HG02938 (cell line): ENCODE measurements at regions not wholly inside any gene's neighbourhood (a gene's known extent, or its start where the extent isn't known, plus 50 kb on each side); places are given as distances from the start of the nearest gene placed in this dataset.
A peak's percentile ranks its signal among the peaks of the same experiment; 100 is the strongest.

Source experiments
- ATAC-seq: cut with Tn5 transposase; IDR thresholded peaks from one replicate; pipeline ENCODE4 v1.9.1; 2021; ENCODE audit warnings: mild to moderate bottlenecking, moderate library complexity; ENCODE audit not compliant: unreplicated experiment

- no peak for ATAC-seq
Measured at GRCh38 chr2:122152571-122152970, 397.1 kb downstream of the TSN start.

DNA sequence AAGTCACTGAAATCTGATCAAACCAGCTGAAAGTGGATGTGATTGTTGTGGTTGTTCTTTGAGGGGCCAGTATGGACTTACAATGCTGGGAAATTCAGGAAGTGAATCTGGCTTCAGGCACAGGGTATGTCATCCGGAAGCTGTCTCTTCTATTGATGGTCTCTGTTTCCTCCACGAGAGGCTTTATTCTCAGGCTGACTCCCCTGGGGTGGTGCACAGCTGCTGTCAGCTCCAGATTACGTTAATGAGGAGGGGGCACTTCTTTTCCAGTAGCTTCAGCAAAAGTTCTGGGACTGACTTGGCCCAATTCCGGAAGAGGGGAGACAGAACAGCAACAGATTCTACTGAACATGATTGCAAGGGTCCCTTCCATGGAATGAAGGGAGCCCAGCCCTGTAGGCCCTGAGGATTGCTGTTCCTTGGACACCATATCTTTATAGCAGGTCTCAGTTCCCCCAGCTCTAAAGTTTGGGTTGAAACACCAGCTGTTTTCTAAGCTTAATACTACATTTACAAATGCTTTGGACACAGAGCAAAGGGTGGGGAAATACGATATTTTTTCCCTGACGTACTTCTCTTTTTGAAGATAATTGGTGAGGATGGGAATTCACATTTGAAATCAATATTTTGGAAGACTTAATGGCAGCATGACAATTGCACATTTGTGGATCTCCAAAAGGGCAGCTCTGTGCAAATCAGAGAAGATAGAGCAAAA lies 400.9 kb downstream of the TSN start:
- ATAC-seq = no peak

- no peak for ATAC-seq
Measured at GRCh38 chr2:122157158-122157557, 401.7 kb downstream of the TSN start.

DNA sequence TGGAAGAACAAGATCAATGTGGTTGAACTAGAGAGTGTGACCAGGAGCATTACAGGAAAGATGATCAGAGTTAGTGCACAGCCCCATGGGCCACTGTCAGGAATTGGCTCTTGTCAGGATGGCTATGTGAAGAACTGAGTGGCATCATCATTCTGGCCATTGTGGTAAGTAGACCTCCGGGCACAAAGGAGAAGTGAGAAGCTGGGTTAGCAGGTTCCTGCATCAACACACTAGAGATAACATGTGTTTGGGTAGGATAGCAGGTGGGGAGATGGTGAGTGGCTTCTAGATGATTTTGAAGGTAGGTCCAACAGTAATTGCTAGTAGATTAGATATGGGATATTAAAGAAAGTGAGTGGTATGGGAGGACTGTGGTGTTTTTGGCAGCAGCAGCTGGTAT lies 408.2 kb downstream of the TSN start:
- no peak for ATAC-seq

GRCh38 chr2:122164964-122165363 lies 409.5 kb downstream of the TSN start:
- no peak for ATAC-seq

GRCh38 chr2:122166820-122167219 lies 411.4 kb downstream of the TSN start:
- ATAC-seq = no peak

DNA sequence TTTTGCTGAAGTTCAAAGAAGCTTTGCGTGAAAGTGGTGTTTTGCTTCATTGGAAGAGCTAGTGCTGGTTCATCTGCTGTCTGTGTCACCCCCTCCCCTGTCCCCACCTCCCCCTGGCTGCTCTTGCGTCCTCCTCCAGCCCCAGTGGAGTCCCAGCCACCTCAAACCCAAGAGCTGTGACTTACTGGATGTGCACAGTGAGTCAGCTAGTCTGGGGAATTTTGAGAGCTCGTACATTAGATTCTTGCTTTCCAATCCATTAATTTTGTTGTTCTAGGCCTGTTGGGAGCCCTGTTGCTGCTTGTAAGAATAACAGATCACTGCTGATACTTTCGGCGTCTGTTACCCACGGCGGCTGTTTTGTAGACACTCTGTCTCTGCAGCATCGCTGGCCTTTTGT lies 412.1 kb downstream of the TSN start:
- no peak for ATAC-seq

GRCh38 chr2:122168799-122169198 lies 413.3 kb downstream of the TSN start:
- no peak for ATAC-seq

GRCh38 chr2:122172812-122173211 lies 417.4 kb downstream of the TSN start:
- no peak for ATAC-seq

DNA sequence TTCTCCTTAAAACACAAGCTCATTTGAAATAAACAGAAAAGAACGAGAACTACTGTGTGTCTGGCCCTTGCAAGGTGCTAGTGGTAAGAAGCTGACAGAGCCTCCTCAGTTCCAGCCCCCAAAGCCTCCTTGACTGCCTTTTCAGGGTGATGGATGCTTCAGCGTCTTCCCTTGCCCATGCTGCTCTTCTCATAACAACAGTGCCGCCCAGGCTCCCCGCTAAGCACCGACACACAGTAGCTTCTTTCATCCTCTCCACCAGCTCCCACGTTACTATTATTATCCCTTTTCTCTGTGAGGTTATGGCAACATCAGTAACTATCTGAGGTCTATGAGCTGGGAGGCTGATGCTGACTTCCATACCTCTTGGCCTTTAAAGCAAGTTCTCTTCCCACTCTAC lies 418.6 kb downstream of the TSN start:
- ATAC-seq = no peak

- no peak for ATAC-seq
Measured at GRCh38 chr2:122179492-122180165, 424.2 kb downstream of the TSN start.

GRCh38 chr2:122180972-122181371 lies 425.5 kb downstream of the TSN start:
- ATAC-seq = no peak

- ATAC-seq = no peak
Measured at GRCh38 chr2:122182616-122183355, 427.3 kb downstream of the TSN start.

DNA sequence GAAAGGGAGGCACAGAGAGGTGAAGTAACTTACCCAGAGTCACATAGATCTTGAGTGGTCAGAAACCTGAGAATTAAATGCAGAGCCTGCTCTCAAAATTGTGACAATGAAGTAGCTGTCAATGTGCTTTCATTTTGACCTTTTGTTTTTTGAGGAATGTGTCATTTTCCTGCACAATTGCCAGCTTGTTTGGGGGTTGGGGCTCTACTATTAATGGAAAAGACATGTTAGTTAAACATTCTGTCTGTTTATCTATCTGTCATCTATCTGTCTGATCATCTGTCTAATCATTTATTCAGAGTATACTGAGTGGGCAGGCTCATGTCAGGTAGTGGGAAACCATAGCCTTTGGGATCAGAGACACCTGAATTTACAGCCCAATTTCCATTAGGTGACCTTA lies 428.4 kb downstream of the TSN start:
- no peak for ATAC-seq

DNA sequence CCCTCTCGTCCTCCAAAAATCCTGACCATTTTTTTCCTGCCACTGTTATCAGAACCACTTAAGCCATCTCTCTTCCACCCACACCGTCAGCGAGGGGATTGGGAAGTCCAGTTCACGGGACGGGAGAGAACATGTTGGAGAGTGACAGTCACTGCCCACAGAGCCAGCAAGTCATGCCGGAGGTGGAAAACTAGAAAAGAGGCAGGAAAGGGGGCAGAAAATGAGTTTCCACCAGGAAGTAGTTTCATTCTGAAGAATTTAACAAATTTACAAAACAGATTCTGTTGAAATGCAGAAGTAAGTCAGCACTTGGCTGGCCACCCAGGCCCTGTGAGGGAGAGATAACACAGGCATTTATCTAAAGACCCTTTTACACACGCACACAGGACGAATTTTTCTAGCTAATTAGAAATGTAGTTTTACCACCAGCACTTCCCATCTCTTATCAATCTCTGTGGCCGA lies 431.3 kb downstream of the TSN start:
- ATAC-seq = no peak

DNA sequence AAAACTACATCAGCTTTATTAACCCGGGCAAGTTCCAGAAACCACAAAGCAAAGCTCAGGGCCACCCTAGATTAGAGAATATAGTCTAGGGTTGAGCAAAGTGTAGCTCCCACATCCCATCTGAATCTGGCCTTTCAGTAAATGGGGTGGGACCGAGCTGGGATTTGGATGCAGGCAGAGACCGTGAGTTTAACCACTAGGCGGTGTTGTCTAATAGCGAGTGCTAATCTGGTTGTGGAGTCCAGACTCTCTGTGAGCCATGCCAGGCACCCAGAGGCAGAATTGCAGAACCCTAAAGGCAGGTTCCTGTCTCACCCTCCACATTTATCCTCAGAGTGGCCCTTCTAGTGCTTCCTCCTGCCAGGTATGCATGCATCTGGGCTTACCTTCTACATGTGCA lies 435.9 kb downstream of the TSN start:
- peak; percentile 74 for ATAC-seq

DNA sequence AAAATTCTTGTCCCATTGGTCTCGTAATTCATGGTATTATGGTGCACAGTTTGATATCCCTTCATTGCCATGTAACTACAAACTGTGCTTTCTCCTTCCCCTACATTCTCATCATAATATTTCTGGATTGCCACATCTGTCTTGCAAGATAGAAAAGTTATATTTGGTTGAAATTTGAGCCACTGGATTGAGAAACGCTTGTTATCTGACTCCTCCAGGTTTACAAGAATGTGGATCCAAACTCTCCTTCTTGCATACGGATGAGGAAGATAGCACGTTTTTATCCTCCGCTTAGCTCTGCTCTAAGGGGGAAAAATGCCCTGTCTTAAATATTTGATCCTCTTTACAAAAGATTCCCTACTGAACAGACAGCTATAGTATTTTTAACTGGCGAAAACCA lies 438.2 kb downstream of the TSN start:
- ATAC-seq = no peak

- no peak for ATAC-seq
Measured at GRCh38 chr2:122194546-122194945, 439.1 kb downstream of the TSN start.

GRCh38 chr2:122203523-122203922 lies 448.1 kb downstream of the TSN start:
- no peak for ATAC-seq

- ATAC-seq = no peak
Measured at GRCh38 chr2:122205641-122206040, 450.2 kb downstream of the TSN start.

- ATAC-seq = no peak
Measured at GRCh38 chr2:122206101-122206500, 450.6 kb downstream of the TSN start.

DNA sequence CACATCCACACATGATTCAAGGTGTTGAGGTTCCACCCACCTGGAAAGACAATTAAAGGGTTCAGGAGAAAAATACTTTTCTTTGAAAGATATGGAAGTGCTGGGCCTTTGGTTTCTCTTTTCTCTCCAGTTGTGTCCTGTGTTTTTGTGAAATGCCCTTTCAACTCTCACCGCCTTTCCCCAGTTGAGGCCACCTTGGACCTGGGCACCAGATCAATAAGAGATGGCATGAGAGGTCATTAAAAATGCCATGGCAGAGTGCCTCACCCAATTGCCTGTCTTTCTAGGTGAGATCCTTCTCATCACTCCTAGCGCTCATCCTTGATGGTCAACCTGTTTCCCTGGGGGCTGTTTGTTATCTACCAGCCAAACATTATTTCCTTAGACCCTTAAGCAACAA lies 453.9 kb downstream of the TSN start:
- ATAC-seq = no peak
